ENCODE measurements at regions not wholly inside any gene's neighbourhood (a gene's known extent, or its start where the extent isn't known, plus 50 kb on each side); places are given as distances from the start of the nearest gene placed in this dataset.
A peak's percentile ranks its signal among the peaks of the same experiment; 100 is the strongest.
"Not testable (repeated sequence)": the region's sequence is repeated elsewhere in the genome, so short reads cannot be mapped to it uniquely, and the experiment has no call there.

- TF ChIP-seq CTCF (IDR thresholded peaks at IDR 0.05; ENCODE audit: insufficient read depth, low read depth, low read length, missing control alignments) = no peak
- no peak overlapping the region for H3K4me3 ChIP-seq (ENCODE audit: low read length)
- no peak for DNase-seq (ENCODE audit: low read depth)
These were observed 500.0 kb downstream of the SPATA31D1 start for GRCh38 chr9:82488313-82489200.

- no peak for TF ChIP-seq CTCF (IDR thresholded peaks at IDR 0.05; ENCODE audit: insufficient read depth, low read depth, low read length, missing control alignments)
- DNase-seq (ENCODE audit: low read depth) = peak; percentile 76
- no peak overlapping the region for H3K4me3 ChIP-seq (ENCODE audit: low read length)
These were observed 500.7 kb downstream of the SPATA31D1 start for GRCh38 chr9:82489201-82489821.

GRCh38 chr9:82490019-82490499 lies 501.5 kb downstream of the SPATA31D1 start:
- H3K4me3 ChIP-seq (ENCODE audit: low read length) = no peak overlapping the region
- TF ChIP-seq CTCF (IDR thresholded peaks at IDR 0.05; ENCODE audit: insufficient read depth, low read depth, low read length, missing control alignments) = no peak
- peak; percentile 96 for DNase-seq (ENCODE audit: low read depth)

GRCh38 chr9:82490821-82491220 lies 502.2 kb downstream of the SPATA31D1 start:
- not testable (repeated sequence) for DNase-seq (ENCODE audit: low read depth); H3K4me3 ChIP-seq (ENCODE audit: low read length)

GRCh38 chr9:82491604-82492003 lies 503.0 kb downstream of the SPATA31D1 start:
- no peak for TF ChIP-seq CTCF (IDR thresholded peaks at IDR 0.05; ENCODE audit: insufficient read depth, low read depth, low read length, missing control alignments)
- no peak overlapping the region for H3K4me3 ChIP-seq (ENCODE audit: low read length)
- DNase-seq (ENCODE audit: low read depth) = no peak

- no peak for DNase-seq (ENCODE audit: low read depth)
- TF ChIP-seq CTCF (IDR thresholded peaks at IDR 0.05; ENCODE audit: insufficient read depth, low read depth, low read length, missing control alignments) = no peak
- no peak overlapping the region for H3K4me3 ChIP-seq (ENCODE audit: low read length)
These were observed 503.7 kb downstream of the SPATA31D1 start for GRCh38 chr9:82492274-82492673.

- TF ChIP-seq CTCF (IDR thresholded peaks at IDR 0.05; ENCODE audit: insufficient read depth, low read depth, low read length, missing control alignments) = no peak
- DNase-seq (ENCODE audit: low read depth) = no peak
- no peak overlapping the region for H3K4me3 ChIP-seq (ENCODE audit: low read length)
These were observed 507.6 kb downstream of the SPATA31D1 start for GRCh38 chr9:82495884-82496777.

Data from epithelial cell of esophagus (primary cell).